H9 (cell line): ENCODE measurements at regions not wholly inside any gene's neighbourhood (a gene's known extent, or its start where the extent isn't known, plus 50 kb on each side); places are given as distances from the start of the nearest gene placed in this dataset.

Source experiments
- DNase-seq: peaks from one replicate; pipeline ENCODE4 v3.0.0-alpha.2; 2017
- H2AFZ ChIP-seq: one replicate; pipeline ENCODE4 v1.6.1; 2013; ENCODE audit warnings: mild to moderate bottlenecking, low read length, control low read depth, moderate library complexity
- H2AK5ac ChIP-seq: 2 replicates; pipeline ENCODE4 v1.6.1; 2013; ENCODE audit warnings: low read length, control low read depth, mixed read lengths; ENCODE audit not compliant: insufficient read length
- H2BK120ac ChIP-seq: one replicate; pipeline ENCODE4 v1.6.1; 2013; ENCODE audit warnings: low read depth, mild to moderate bottlenecking, low read length, control low read depth, inconsistent platforms; ENCODE audit not compliant: poor library complexity, severe bottlenecking
- H2BK12ac ChIP-seq: 2 replicates; pipeline ENCODE4 v1.6.1; 2013; ENCODE audit warnings: low read length, control low read depth, mixed read lengths, low read depth; ENCODE audit not compliant: insufficient read length
- H2BK15ac ChIP-seq: 2 replicates; pipeline ENCODE4 v1.6.1; 2013; ENCODE audit warnings: low read depth, low read length, control low read depth
- H2BK20ac ChIP-seq: one replicate; pipeline ENCODE4 v1.6.1; 2013; ENCODE audit warnings: low read depth, mild to moderate bottlenecking, low read length, control low read depth, inconsistent platforms; ENCODE audit not compliant: poor library complexity, severe bottlenecking
- H2BK5ac ChIP-seq: 2 replicates; pipeline ENCODE4 v1.6.1; 2013; ENCODE audit warnings: low read length, control low read depth, mixed read lengths; ENCODE audit not compliant: insufficient read length
- H3K14ac ChIP-seq: 2 replicates; pipeline ENCODE4 v1.6.1; 2013; ENCODE audit warnings: low read length, control low read depth; ENCODE audit not compliant: insufficient read depth
- H3K18ac ChIP-seq: 2 replicates; pipeline ENCODE4 v1.6.1; 2013; ENCODE audit warnings: low read depth, mild to moderate bottlenecking, mixed read lengths, low read length, control low read depth; ENCODE audit not compliant: insufficient read length
- H3K23ac ChIP-seq: 2 replicates; pipeline ENCODE4 v1.6.1; 2013; ENCODE audit warnings: low read length, control low read depth, mixed read lengths, low read depth; ENCODE audit not compliant: insufficient read length
- H3K23me2 ChIP-seq: 2 replicates; pipeline ENCODE4 v1.6.1; 2013; ENCODE audit warnings: low read depth, mild to moderate bottlenecking, mixed read lengths, low read length, control low read depth; ENCODE audit not compliant: insufficient read length, poor library complexity, severe bottlenecking
- H3K27ac ChIP-seq: 2 replicates; pipeline ENCODE4 v1.5.1; 2013; ENCODE audit warnings: low read length, control low read depth, mixed read lengths, low read depth; ENCODE audit not compliant: insufficient read length
- H3K27me3 ChIP-seq: 2 replicates; pipeline ENCODE4 v1.6.1; 2013; ENCODE audit warnings: low read length, control low read depth, inconsistent platforms; ENCODE audit not compliant: insufficient read depth
- H3K4ac ChIP-seq: 2 replicates; pipeline ENCODE4 v1.6.1; 2013; ENCODE audit warnings: low read depth, mild to moderate bottlenecking, control low read depth, inconsistent platforms, low read length, moderate library complexity
- H3K4me1 ChIP-seq: 2 replicates; pipeline ENCODE4 v1.6.1; 2013; ENCODE audit warnings: low read length, control low read depth, inconsistent platforms; ENCODE audit not compliant: insufficient read depth
- H3K4me2 ChIP-seq: 2 replicates; pipeline ENCODE4 v1.6.1; 2013; ENCODE audit warnings: low read length, control low read depth, mixed read lengths; ENCODE audit not compliant: insufficient read length, insufficient read depth
- H3K56ac ChIP-seq: 2 replicates; pipeline ENCODE4 v1.6.1; 2013; ENCODE audit warnings: low read depth, mild to moderate bottlenecking, mixed read lengths, low read length, control low read depth; ENCODE audit not compliant: insufficient read length
- H3K79me1 ChIP-seq: 2 replicates; pipeline ENCODE4 v1.6.1; 2013; ENCODE audit warnings: low read depth, mild to moderate bottlenecking, moderate library complexity, low read length, control low read depth, inconsistent platforms; ENCODE audit not compliant: insufficient read depth, poor library complexity, severe bottlenecking
- H3K79me2 ChIP-seq: 2 replicates; pipeline ENCODE4 v1.6.1; 2013; ENCODE audit warnings: low read length, control low read depth, inconsistent platforms; ENCODE audit not compliant: insufficient read depth
- H3K9ac ChIP-seq: 2 replicates; pipeline ENCODE4 v1.6.1; 2013; ENCODE audit warnings: low read length, control low read depth, mixed read lengths; ENCODE audit not compliant: insufficient read length; ENCODE audit errors: extremely low read depth
- H3K9me3 ChIP-seq: one replicate; pipeline ENCODE4 v1.6.1; 2013; ENCODE audit warnings: low read depth, low read length, inconsistent platforms; ENCODE audit not compliant: control insufficient read depth
- H3T11ph ChIP-seq: one replicate; pipeline ENCODE4 v1.6.1; 2013; ENCODE audit warnings: mild to moderate bottlenecking, low read length, control low read depth, inconsistent platforms
- H4K20me1 ChIP-seq: one replicate; pipeline ENCODE4 v1.6.1; 2013; ENCODE audit not compliant: control insufficient read depth, insufficient read length, insufficient read depth
- H4K5ac ChIP-seq: 2 replicates; pipeline ENCODE4 v1.6.1; 2013; ENCODE audit warnings: low read depth, mild to moderate bottlenecking, mixed read lengths, low read length, control low read depth; ENCODE audit not compliant: insufficient read length
- H4K8ac ChIP-seq: replicated peaks from 2 replicates; pipeline ENCODE4 v1.6.1; 2013; ENCODE audit warnings: low read length, control low read depth, mixed read lengths, low read depth; ENCODE audit not compliant: insufficient read length
- H4K91ac ChIP-seq: 2 replicates; pipeline ENCODE4 v1.6.1; 2013; ENCODE audit warnings: low read depth, mild to moderate bottlenecking, moderate library complexity, mixed read lengths, low read length, control low read depth; ENCODE audit not compliant: insufficient read length
- H3K27ac Mint-ChIP-seq, 3 experiments: 2 replicates in 2 of 3; 3 replicates in 1 of 3; pipeline ENCODE4 v1.8.0; 2020 to 2021; ENCODE audit warnings: mixed read lengths in 3 of 3, mild to moderate bottlenecking in 1 of 3, moderate library complexity in 1 of 3
- H3K27me3 Mint-ChIP-seq: 2 replicates; pipeline ENCODE4 v1.8.0; 2021; ENCODE audit warnings: low read depth, mild to moderate bottlenecking, moderate library complexity, mixed read lengths
- H3K36me3 Mint-ChIP-seq, 3 experiments: 2 replicates in 2 of 3; 3 replicates in 1 of 3; pipeline ENCODE4 v1.8.0; 2020 to 2021; ENCODE audit warnings: low read depth in 3 of 3, mixed read lengths in 3 of 3; ENCODE audit not compliant: insufficient read depth in 1 of 3
- H3K4me1 Mint-ChIP-seq, 2 experiments: 2 replicates each; pipeline ENCODE4 v1.8.0; 2020; ENCODE audit warnings: mixed read lengths in 2 of 2
- H3K4me3 Mint-ChIP-seq, 2 experiments: 2 replicates in 1 of 2; 3 replicates in 1 of 2; pipeline ENCODE4 v1.8.0; 2020 to 2021; ENCODE audit warnings: mild to moderate bottlenecking in 2 of 2, mixed read lengths in 2 of 2, moderate library complexity in 1 of 2
- H3K9me3 Mint-ChIP-seq, 2 experiments: 2 replicates in 1 of 2; 3 replicates in 1 of 2; pipeline ENCODE4 v1.8.0; 2020; ENCODE audit warnings: mild to moderate bottlenecking in 2 of 2, mixed read lengths in 2 of 2, moderate library complexity in 1 of 2
- CTCF ChIP-seq: fragments of 200-600 bp; sonication (generic); conservative IDR thresholded peaks from 3 replicates; pipeline ENCODE4 v1.8.0; 2021; ENCODE audit warnings: antibody characterized with exemption, mild to moderate bottlenecking
- WGBS: extraction: QIAGEN DNeasy Blood & Tissue Kit; methylation state at CpG from one replicate; pipeline ENCODE4 v1.1.7; 2013; ENCODE audit warnings: missing lambda C conversion rate, low lambda C conversion rate, mixed read lengths; ENCODE audit not compliant: insufficient read length; ENCODE audit errors: extremely low coverage; 5-methylcytosine and 5-hydroxymethylcytosine counted together

- DNase-seq: no peak
- no CpG with 5 or more reads among the region's 4 CpGs for WGBS
- H3K27ac Mint-ChIP-seq: peak overlapping the region; percentile 17 to 83 (median 74); a peak in 6 of 7 replicates
These were observed 294.9 kb upstream of the FANCL start for GRCh38 chr2:58535990-58536389.

More at GRCh38 chr2:58535990-58536389, 294.9 kb upstream of the FANCL start:
- Histone ChIP-seq H4K91ac (no peak overlapping the region), H3K27me3 (no peaks in the 10 kb centered on the region), H3K18ac (no peak overlapping the region), H2BK12ac (no peak overlapping the region), H3K4me2 (no peak overlapping the region), H2AK5ac (no peak overlapping the region), H4K5ac (no peak overlapping the region), H2BK20ac (no peak overlapping the region), H3K23me2 (no peaks in the 10 kb centered on the region), H3K14ac (no peak overlapping the region), H2AFZ (no peak overlapping the region), H2BK120ac (no peak overlapping the region), H3K4me1 (peaks cover 17% of the 10 kb centered on the region; the same call in 1 of the 2 replicates), H2BK5ac (no peak overlapping the region), H3K56ac (no peak overlapping the region), H3K27ac (peak overlapping the region; percentile 14), H4K20me1 (no peaks in the 10 kb centered on the region), H3K79me1 (no peaks in the 10 kb centered on the region), H3K9ac (no peak overlapping the region), H3K9me3 (no peaks in the 10 kb centered on the region), H3K4ac (no peak overlapping the region), H3T11ph (no peak overlapping the region), H3K23ac (no peak overlapping the region), H2BK15ac (no peak overlapping the region), H3K79me2 (no peaks in the 10 kb centered on the region), H4K8ac (no peak overlapping the region)
- H3K9me3 Mint-ChIP-seq: no peaks in the 10 kb centered on the region
- no peak overlapping the region for H3K4me3 Mint-ChIP-seq
- H3K4me1 Mint-ChIP-seq: peaks cover 68 to 75% of the 10 kb centered on the region in 2 experiments
- H3K27me3 Mint-ChIP-seq: no peaks in the 10 kb centered on the region
- TF ChIP-seq CTCF: no peak
- no peaks in the 10 kb centered on the region for H3K36me3 Mint-ChIP-seq
